ENCODE measurements at regions not wholly inside any gene's neighbourhood (a gene's known extent, or its start where the extent isn't known, plus 50 kb on each side); places are given as distances from the start of the nearest gene placed in this dataset.
"Not testable (repeated sequence)": the region's sequence is repeated elsewhere in the genome, so short reads cannot be mapped to it uniquely, and the experiment has no call there.

DNA sequence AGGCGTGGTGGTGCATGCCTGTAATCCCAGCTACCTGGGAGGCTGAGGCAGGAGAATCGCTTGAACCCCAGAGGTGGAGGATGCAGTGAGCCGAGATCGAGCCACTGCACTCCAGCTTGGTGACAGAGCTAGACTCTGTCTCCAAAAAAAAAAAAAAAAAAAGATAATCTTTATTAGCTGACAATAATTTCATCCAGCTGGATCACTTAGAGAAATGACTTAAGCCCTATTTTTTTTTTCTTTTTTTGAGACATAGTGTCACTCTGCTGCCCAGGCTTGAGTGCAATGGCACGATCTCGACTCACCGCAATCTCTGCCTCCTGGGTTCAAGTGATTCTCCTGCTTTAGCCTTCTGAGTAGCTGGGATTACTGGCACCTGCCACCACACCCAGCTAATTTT lies 51.6 kb upstream of the MAP4K4 start:
- H3K4me3 Mint-ChIP-seq; H3K4me2 ChIP-seq (replicated peaks; ENCODE audit: extremely low read depth, low read length, poor library complexity, severe bottlenecking); DNase-seq; H3K27me3 Mint-ChIP-seq (ENCODE audit: low read depth in 3 of 3); H4K20me1 ChIP-seq (ENCODE audit: insufficient read depth, low read length); H3K4me3 ChIP-seq (replicated peaks in 1 of 3; ENCODE audit: low read depth in 2 of 3, low read length in 3 of 3); H3K27me3 ChIP-seq (ENCODE audit: control insufficient read depth in 2 of 2, insufficient read depth in 2 of 2, low read length in 2 of 2); H3K9me3 ChIP-seq (replicated peaks in 1 of 2; ENCODE audit: control insufficient read depth in 1 of 2, insufficient read depth in 1 of 2, low read length in 2 of 2); H3K27ac Mint-ChIP-seq; H3K9ac ChIP-seq (ENCODE audit: insufficient read depth, low read length, poor library complexity, severe bottlenecking); intact Hi-C loops (cut with micrococcal nuclease); H3K4me1 Mint-ChIP-seq; H3K9me3 Mint-ChIP-seq; H3K79me2 ChIP-seq (ENCODE audit: insufficient read depth, low read length); H3K36me3 Mint-ChIP-seq; H3K4me1 ChIP-seq (ENCODE audit: control insufficient read depth in 1 of 2, insufficient read depth in 2 of 2, low read length in 2 of 2); H3K27ac ChIP-seq (ENCODE audit: low read depth in 1 of 2, low read length in 2 of 2); H2AFZ ChIP-seq (ENCODE audit: insufficient read depth, low read depth, low read length, poor library complexity, severe bottlenecking); H3K36me3 ChIP-seq (replicated peaks in 1 of 2; ENCODE audit: control insufficient read depth in 1 of 2, insufficient read depth in 2 of 2, low read length in 2 of 2): not testable (repeated sequence)
- no CpG with 5 or more reads among the region's 7 CpGs for WGBS (ENCODE audit: insufficient coverage)

DNA sequence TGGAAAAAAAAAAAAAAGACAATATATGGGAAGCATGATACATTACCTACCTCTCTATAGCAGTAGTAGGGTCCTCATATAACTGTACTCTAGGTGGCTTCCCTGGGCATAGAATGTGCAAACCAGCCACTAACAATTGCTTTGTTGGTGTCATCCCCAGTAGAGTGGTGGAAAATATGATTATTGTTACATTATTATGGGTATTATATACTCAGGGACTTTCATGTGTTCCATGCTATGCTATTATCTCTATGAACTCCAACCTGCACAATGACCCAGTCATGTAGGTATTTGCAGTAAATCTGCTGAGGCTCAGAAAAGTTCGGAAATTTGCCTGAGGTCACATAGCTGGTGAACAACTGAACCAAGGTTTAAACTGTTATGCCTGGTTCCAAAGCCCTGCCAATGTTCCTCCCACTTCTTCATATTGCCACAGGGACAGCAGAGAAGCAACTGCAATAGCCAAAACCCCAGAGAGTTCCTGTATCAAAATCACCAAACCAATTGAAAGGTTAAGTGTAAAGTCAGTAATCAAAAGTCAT lies 52.6 kb upstream of the MAP4K4 start:
- Mint-ChIP-seq H3K27ac (no peak overlapping the region), H3K4me3 (no peak overlapping the region), H3K36me3 (no peaks in the 10 kb centered on the region), H3K9me3 (peaks cover 0 to 3% (median 2%) of the 10 kb centered on the region in 7 donors), H3K27me3 (ENCODE audit: low read depth in 3 of 3) (peaks cover 0 to 5% (median 1%) of the 10 kb centered on the region in 3 donors), H3K4me1 (peaks cover 2% of the 10 kb centered on the region)
- intact Hi-C loops (cut with micrococcal nuclease), result no loop called here
- DNase-seq, result no peak
- H3K27me3 ChIP-seq (ENCODE audit: control insufficient read depth in 2 of 2, insufficient read depth in 2 of 2, low read length in 2 of 2), result no peaks in the 10 kb centered on the region
- H3K4me1 ChIP-seq (ENCODE audit: control insufficient read depth in 1 of 2, insufficient read depth in 2 of 2, low read length in 2 of 2), result no peaks in the 10 kb centered on the region
- H4K20me1 ChIP-seq (ENCODE audit: insufficient read depth, low read length), result no peaks in the 10 kb centered on the region
- no peak for TF ChIP-seq CTCF (IDR thresholded peaks at IDR 0.05)
- H3K9me3 ChIP-seq (replicated peaks in 1 of 2; ENCODE audit: control insufficient read depth in 1 of 2, insufficient read depth in 1 of 2, low read length in 2 of 2), result no peaks in the 10 kb centered on the region
- no peak overlapping the region for H2AFZ ChIP-seq (ENCODE audit: insufficient read depth, low read depth, low read length, poor library complexity, severe bottlenecking)
- H3K27ac ChIP-seq (ENCODE audit: low read depth in 1 of 2, low read length in 2 of 2), result no peak overlapping the region
- no peak overlapping the region for H3K4me3 ChIP-seq (replicated peaks in 1 of 3; ENCODE audit: low read depth in 2 of 3, low read length in 3 of 3)
- no peak overlapping the region for H3K4me2 ChIP-seq (replicated peaks; ENCODE audit: extremely low read depth, low read length, poor library complexity, severe bottlenecking)
- H3K9ac ChIP-seq (ENCODE audit: insufficient read depth, low read length, poor library complexity, severe bottlenecking), result no peak overlapping the region
- H3K79me2 ChIP-seq (ENCODE audit: insufficient read depth, low read length), result no peaks in the 10 kb centered on the region
- WGBS (ENCODE audit: insufficient coverage), result 91% methylated on average over 1 of the region's 1 CpG
- no peaks in the 10 kb centered on the region for H3K36me3 ChIP-seq (replicated peaks in 1 of 2; ENCODE audit: control insufficient read depth in 1 of 2, insufficient read depth in 2 of 2, low read length in 2 of 2)
